ENCODE measurements at regions not wholly inside any gene's neighbourhood (a gene's known extent, or its start where the extent isn't known, plus 50 kb on each side); places are given as distances from the start of the nearest gene placed in this dataset.
"Not testable (repeated sequence)": the region's sequence is repeated elsewhere in the genome, so short reads cannot be mapped to it uniquely, and the experiment has no call there.

DNA sequence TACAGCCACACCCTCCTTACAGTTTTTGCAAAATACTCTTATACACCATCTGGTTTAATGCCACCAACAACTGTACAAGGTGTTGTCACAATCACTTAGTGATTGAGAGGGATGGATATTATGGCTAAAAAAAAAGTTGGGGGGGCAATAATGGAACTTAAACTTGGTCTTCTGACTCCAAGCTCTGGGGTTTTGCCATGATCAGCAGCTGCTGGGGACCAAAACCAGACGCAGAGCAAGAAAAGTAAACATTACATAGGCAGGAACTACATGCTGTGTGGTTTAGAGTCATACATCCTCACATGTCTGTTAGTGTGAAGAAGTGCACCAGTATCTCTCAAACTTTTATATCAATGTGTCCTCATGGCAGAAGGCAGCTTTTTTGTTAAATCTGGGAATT lies 152.4 kb downstream of the TBC1D2B start:
- DNase-seq (ENCODE audit: low read depth); H3K4me3 ChIP-seq (ENCODE audit: low read length): not testable (repeated sequence)

DNA sequence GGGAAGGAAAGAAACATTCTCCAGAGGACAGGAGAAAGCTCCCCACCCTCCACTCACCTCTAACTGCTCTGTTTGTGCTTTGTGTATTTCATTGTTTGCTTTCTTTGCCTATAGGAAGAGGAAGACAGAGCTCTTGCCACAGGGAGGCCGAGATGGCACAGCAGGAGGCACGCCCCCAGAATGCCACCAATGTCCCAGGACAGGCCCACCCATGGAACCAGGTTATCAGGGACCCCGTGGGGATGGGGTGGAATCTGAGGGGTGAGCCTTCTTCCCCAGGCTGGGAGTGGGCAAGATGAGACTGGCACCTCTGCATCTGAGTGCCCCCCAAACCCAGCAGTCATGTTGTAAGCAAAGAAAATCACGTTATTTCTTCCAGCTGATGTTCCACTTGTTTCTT lies 155.8 kb downstream of the TBC1D2B start:
- TF ChIP-seq, protein P1, sequence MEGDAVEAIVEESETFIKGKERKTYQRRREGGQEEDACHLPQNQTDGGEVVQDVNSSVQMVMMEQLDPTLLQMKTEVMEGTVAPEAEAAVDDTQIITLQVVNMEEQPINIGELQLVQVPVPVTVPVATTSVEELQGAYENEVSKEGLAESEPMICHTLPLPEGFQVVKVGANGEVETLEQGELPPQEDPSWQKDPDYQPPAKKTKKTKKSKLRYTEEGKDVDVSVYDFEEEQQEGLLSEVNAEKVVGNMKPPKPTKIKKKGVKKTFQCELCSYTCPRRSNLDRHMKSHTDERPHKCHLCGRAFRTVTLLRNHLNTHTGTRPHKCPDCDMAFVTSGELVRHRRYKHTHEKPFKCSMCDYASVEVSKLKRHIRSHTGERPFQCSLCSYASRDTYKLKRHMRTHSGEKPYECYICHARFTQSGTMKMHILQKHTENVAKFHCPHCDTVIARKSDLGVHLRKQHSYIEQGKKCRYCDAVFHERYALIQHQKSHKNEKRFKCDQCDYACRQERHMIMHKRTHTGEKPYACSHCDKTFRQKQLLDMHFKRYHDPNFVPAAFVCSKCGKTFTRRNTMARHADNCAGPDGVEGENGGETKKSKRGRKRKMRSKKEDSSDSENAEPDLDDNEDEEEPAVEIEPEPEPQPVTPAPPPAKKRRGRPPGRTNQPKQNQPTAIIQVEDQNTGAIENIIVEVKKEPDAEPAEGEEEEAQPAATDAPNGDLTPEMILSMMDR (IDR thresholded peaks at IDR 0.05; ENCODE audit: insufficient read depth, low read depth, low read length, missing control alignments) = no peak
- H3K4me3 ChIP-seq (ENCODE audit: low read length) = no peak overlapping the region
- no peak for DNase-seq (ENCODE audit: low read depth)

DNA sequence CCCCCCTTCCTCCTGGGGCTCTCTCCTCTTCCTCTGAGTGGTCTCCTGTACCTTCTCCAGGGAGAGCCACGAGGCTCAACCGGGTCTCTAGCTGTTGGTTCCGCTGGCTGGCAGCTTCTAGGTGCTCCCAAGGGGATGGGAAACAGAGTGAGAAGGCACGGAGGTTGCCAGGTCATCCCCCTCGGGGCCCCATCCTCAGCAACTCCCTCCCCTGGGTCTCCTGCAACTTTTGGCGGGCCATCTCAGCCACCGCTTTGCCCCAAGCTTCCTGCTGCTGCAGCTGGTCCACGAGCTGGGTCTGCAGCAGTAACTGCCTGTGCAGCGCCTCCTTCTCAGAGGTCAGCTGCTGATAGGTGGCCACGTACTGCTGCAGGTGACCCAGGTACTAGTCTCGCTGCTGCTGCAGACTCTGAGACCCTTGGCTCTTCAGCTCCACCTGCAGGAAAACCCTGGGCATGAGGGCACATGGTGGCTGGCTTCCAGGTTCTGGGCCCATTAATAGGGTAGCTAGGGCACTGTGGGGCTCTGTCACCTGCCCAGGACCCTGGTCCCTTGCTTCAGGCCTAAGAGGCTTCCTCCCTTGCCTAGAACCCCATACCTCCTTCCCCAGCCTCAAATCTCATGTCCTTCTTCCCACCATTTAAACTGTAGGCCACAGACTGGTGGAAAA lies 160.4 kb downstream of the TBC1D2B start:
- DNase-seq (ENCODE audit: low read depth); H3K4me3 ChIP-seq (ENCODE audit: low read length): not testable (repeated sequence)

DNA sequence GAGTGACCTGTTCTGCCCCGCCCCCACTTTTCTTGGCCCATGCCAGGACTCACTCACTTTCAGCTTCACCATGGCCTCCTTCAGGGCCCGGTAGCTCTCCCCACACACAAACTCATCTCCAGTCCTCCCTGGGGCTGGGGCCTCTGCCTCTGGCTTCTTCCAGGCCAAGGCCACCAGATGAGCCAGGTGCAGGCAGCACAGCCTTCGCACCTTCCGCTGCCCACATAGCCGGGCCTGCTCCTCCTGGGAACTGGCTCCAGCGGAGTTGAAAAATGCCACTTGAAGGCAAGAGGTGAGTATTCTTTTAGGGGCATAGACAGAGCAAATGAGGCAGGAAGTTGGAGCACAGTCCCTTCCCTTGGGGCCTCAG lies 161.6 kb downstream of the TBC1D2B start:
- DNase-seq (ENCODE audit: low read depth); H3K4me3 ChIP-seq (ENCODE audit: low read length): not testable (repeated sequence)

DNA sequence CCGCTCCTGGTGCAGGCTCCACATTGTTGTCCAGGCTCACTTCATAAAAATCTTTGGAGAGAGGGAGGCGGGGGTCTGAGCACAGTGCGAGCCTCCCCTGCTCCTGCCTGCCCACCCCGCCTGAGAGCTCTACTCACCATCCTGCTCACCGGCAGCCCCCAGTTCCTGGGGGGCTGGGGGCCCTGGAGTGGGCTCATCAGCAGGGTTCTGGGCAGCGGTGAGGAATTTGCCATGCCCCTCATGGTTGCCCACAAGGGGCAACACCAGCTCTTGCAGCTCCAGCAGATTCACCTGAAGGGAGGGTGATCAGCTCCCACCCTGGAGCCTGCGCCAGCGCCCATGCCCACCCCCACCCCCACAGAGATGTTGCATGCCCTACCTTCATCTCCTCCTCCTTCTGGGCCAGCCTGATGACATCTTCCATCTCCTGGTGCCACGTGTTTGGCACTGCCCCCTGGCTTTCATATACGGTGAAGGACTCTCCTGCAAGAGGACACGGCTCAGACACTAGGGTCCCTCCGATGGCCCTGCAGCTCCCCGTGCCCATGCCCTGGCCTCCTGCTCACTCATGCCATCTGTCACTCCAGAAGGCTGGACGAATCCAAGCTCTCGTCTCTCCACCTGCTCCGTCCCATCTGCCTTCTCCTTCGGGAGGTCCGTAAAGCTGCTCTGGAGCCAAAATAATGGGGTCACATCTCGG lies 162.1 kb downstream of the TBC1D2B start:
- no peak overlapping the region for H3K4me3 ChIP-seq (ENCODE audit: low read length)
- DNase-seq (ENCODE audit: low read depth) = no peak
- TF ChIP-seq, protein P1 (IDR thresholded peaks at IDR 0.05; ENCODE audit: insufficient read depth, low read depth, low read length, missing control alignments) = no peak

DNA sequence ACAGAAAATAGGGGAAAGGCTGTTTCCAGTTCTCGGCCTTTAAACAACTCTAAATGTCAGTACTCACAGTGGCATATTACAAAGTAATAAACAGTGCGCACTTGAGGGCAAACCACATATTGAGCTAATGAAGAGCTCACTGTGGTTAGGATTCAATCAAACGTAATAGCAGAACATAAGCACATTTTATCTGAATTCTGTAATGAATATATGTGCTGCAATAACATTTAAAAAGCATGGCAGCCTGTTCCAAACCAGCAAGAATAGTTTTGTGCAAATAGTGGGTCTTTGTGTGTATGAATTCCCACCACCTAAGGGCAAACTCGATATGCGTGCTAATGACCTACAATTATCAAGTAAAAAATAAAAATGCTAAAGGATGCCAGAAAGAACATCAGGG lies 163.0 kb downstream of the TBC1D2B start:
- not testable (repeated sequence) for H3K4me3 ChIP-seq (ENCODE audit: low read length); DNase-seq (ENCODE audit: low read depth)

DNA sequence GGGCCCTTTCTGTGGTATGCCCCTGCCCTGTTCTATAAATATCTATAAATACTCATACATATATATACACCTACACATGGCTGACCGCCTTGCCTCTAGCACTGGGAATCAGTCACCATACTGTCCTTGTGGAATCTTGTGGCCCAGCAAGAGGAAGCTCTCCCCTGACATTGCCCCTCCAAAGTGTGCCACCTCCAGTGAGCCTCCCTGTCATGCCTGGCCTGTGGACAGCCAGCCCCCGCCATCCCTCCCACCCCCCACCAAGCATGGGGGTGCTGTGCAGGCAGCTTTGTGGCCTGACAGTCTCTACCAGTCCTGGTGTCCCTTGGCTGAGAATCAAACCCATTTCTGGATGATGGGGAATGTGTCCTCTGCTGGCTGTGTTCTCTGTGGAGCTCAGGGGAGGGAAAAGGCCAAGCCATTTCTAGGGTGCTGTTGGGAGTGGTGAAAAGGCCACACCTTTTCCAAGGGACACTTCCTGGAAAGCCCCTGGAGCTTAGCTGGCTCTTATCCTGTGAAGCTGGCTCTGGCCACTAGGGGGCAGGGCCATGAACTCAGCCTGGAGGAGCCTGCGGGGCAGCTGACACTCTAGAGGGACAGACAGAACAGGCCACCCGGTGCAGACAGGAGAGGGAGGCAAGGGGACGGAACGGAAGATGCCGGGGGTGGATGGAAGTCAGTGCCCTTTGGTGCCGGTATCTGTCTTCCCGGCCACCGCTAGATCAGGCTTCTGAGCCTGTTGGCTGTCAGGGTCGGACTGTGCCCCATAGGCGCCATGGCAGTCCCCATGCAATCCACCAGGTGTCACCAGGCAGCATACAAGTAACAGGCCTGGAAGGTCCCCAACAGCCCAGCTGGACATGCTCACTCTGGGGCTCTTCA lies 167.2 kb downstream of the TBC1D2B start:
- H3K4me3 ChIP-seq (ENCODE audit: low read length) = peak overlapping the region; percentile 34
- DNase-seq (ENCODE audit: low read depth) = peak; percentile 82
- TF ChIP-seq, protein P1 (IDR thresholded peaks at IDR 0.05; ENCODE audit: insufficient read depth, low read depth, low read length, missing control alignments) = peak; percentile 54

DNA sequence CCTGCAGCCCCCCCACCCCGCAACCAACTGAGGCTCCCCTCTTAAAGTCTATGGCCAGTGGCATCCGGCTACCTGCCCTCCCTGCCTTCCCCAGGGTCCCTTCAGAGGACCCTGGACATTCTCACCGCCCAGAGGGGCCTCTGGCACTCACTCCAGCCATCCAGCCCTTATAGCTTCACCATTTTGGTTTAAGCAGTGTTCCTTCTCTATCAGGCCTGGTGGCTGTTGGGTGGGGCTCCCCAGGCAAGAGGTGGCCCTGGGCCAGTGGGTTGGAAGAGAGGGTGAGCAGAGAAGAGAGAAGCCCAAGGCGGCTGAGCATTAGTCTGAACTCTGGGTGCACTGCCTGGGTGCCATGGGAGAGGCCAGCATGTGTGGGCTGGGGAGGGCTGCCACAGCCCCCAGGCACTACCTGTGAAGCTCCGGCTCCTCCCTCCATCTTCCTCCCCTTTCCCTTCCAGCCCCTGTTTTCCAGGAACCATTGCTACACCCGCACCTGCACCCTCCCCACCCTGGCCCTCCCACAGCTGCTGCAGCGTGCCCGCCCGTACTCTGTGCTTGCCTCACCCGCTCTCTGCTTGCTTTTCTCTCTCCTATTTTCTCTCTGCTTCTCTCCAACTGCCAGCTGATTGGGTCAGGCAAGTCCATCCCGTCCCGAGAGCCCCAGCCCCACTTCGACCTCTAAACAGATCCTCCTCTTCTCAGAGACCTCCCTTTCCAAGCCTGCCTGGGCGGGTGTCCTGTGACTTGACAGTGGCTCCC lies 168.2 kb downstream of the TBC1D2B start:
- no peak for DNase-seq (ENCODE audit: low read depth)
- no peak overlapping the region for H3K4me3 ChIP-seq (ENCODE audit: low read length)
- TF ChIP-seq, protein P1 (IDR thresholded peaks at IDR 0.05; ENCODE audit: insufficient read depth, low read depth, low read length, missing control alignments) = no peak

DNA sequence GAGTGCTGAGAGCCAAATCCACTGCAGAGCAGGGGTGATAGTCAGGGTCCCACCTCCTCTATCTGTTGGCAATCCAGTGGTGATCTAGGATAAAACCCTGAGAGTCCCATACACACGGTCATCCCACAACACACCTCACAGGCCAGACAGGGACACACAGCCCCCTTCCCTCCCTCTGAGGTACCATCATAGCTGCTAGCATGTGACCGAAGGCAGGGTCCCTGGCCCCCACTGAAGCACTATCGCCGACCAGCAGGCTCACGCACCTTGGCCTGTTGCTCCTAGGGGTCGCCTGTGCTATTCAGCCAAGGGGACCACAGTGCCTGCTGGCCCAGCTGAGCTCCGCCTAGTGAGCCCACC lies 168.8 kb downstream of the TBC1D2B start:
- not testable (repeated sequence) for H3K4me3 ChIP-seq (ENCODE audit: low read length); DNase-seq (ENCODE audit: low read depth)

Data from epithelial cell of esophagus (primary cell).